GM18951 (cell line): ENCODE measurements at regions not wholly inside any gene's neighbourhood (a gene's known extent, or its start where the extent isn't known, plus 50 kb on each side); places are given as distances from the start of the nearest gene placed in this dataset.

ENCODE experiments used
- POLR2A ChIP-seq: IDR thresholded peaks from 4 replicates; pipeline ENCODE4 v1.6.1; 2011; ENCODE audit warnings: mild to moderate bottlenecking; ENCODE audit not compliant: insufficient read length, insufficient read depth; ENCODE audit errors: extremely low read depth
- in situ Hi-C: fragments of 300-500 bp; cut with MboI; formaldehyde crosslinking; loops from one replicate; pipeline ENCODE4 v1.12.0; 2022; ENCODE audit warnings: low sequenced_read_pairs, mixed read lengths, inconsistent platforms; ENCODE audit not compliant: unreplicated experiment

DNA sequence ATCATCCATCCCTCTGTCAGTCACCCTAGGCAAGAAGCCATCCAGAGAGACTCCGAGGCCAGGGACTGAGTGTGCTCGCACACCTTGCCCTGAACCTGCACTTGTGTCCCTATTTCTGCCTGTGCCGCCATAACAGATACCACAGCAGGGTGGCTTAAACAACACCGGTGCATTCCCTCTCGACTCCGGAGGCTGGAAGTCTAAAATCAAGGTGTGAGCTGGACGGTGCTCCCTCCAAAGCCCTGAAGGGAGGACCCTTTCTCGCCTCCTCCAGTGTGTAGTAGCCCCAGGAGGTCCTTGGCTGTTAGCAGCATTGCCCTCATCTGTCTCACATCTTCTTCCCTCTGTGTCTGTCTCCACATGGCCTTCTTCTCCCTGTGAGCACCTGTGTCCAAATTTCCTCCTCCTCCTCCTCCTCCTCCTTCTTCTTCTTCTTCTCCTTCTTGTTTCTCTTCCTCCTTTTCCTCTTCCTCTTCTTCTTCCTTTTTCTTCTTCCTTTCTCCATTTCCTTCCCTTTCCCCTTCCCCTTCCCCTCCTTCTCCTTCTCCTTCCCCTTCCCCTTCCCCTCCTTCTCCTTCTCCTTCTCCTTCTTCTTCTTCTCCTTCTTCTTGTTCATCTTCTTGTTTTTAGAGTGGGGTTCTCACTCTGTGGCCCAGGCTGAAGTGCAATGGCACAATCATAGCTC is 98.1 kb upstream of the ENPP6 start:
- in situ Hi-C loops, result no loop called here
- TF ChIP-seq POLR2A, result no peak

DNA sequence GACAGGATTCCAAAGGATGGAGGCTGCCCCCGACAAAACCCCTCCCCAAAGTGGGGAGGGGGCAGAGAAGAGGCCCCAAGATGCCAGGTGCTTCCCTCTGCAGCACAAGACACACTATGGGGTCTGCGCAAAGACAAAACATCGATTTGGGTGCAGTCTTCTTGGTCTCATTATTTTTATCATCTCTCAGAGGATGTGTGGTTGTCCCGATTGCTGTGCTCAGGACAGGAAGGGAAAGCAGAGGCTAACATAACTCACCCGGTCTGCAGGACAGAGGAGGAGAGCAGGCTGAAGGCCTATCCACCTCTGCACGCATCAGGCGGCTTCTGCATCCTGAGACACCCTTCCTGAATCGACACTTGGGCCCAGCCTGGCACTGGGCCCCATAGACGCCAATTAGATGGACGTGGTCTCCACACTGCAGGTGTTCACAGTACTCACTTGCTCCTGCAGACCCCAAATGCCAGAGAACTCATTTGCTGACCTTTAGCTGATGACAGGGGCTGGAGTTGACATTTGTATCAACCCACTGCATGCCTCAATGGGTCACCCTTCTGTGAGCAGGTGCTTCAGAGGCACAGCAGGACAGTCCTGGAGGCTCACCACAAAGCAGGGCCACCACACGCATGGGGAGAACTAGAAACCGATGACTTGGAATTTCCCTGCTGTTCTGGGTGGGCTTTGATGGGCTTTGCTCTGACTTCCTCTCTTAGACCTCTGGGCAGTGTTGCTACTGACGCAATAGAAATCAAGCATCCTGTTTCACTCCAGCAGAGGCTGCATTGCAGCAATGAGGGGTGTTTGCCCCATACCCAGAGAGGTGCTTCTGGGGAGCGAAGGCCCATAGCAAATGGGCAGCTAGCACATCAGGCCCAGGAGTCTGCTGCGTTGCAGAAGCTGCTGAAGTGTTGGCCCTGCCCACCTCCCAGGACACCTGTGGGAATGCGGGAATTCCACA is 96.3 kb upstream of the ENPP6 start:
- in situ Hi-C loops, result no loop called here
- TF ChIP-seq POLR2A, result peak; percentile 66

DNA sequence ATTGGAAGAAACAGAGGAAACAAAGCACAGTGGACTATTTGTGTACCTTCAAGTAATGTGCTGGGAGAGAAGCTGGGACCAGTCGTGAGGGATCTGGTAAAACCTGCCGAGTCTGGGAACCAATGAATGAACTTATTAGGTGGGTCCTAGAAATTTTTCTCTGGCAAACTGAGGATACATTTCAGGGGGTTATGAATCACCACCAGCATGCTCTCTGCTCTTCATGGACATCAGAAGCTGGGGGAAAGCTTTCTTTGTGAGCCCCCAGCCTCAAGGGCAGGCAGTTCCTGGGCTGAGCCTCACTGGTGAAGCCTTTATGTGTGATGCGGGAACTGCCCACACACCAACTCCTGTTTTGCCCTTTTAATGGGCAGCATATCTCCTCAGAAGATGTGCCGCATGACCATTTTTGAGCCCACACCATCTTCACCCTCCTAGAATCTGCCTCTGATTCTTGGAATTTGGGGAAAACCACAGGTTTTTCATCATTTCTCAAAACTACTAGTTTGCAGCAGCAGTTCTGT is 95.4 kb upstream of the ENPP6 start:
- in situ Hi-C loops, result no loop called here
- TF ChIP-seq POLR2A, result peak; percentile 27

DNA sequence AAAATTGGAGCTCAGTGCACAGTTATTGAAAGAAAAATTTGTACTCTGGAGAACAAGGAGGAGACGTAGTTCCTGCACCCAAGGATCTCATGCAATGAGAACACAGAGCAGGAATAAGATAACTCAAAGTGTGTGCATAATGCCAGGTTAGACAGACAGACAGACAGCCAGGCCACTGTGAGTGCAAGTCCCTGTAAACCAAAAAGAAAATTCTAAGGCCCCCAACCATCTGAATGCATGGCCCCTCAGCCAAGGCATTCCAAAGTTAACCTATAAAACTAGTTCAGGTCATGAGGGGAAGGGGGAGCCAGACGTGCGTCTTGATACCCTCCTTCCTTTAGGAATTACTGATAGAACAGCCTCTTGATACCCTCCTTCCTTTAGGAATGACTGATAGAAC is 94.5 kb upstream of the ENPP6 start:
- in situ Hi-C loops, result no loop called here
- TF ChIP-seq POLR2A, result no peak

DNA sequence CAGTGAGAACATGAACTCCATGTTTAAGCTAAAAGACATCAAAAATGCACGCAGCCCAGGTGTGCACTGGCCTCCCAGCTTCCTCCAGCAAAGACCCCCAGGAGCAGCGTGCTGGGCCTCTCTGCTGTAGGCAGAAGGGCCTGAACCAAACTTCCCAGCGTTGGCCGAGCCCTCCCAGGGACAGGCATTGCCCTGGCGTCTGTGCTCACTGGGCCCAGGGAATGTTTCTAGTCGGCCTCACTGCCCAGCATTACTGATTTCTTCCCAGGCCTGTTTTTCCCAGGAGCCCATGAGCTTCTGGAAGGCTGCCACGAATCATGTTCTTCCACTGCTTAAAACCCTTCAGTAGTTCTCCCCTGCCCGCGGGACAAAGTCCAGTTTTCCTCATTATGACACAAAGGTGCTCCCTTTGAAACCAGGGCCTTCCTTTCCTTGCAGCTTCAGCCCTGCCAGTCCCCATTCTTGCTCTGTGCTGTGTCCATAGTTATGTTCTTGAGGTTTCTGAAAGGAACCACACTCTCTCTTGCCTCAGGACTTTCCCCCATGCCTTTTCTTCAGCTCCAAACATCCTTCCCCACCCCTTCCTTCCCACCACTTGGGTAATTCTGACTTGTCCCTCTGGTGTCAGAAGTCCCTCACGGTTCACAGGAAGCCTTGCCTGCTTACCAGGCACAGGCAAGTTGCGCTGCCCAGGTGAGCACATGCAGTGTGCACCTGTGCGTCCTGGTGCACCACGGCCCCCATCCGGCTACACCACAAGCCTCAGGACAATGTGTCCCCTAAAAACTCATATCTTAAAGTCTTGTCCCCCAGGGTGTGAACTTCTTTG is 93.4 kb upstream of the ENPP6 start:
- TF ChIP-seq POLR2A, result peak; percentile 19
- in situ Hi-C loops, result no loop called here

DNA sequence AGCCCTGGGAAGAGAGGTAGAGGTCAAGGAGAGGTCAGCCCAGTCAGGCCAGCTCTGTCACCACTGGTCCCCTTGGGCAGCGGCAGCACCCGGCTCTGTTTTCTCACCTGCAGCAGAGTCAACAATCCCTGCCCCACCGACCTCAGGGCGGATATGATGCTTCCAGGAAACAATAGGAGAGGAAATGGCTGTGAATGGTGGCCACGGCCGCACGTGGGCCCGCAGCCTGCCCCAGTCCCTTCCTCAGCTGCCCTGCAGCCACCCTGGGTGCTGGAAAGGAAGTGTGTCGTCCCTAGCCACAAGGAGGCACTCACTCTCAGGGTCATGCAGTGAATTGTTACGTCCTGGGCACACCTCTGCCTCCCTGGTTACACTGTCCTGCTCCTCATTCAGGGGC is 92.5 kb upstream of the ENPP6 start:
- no peak for TF ChIP-seq POLR2A
- in situ Hi-C loops, result no loop called here

DNA sequence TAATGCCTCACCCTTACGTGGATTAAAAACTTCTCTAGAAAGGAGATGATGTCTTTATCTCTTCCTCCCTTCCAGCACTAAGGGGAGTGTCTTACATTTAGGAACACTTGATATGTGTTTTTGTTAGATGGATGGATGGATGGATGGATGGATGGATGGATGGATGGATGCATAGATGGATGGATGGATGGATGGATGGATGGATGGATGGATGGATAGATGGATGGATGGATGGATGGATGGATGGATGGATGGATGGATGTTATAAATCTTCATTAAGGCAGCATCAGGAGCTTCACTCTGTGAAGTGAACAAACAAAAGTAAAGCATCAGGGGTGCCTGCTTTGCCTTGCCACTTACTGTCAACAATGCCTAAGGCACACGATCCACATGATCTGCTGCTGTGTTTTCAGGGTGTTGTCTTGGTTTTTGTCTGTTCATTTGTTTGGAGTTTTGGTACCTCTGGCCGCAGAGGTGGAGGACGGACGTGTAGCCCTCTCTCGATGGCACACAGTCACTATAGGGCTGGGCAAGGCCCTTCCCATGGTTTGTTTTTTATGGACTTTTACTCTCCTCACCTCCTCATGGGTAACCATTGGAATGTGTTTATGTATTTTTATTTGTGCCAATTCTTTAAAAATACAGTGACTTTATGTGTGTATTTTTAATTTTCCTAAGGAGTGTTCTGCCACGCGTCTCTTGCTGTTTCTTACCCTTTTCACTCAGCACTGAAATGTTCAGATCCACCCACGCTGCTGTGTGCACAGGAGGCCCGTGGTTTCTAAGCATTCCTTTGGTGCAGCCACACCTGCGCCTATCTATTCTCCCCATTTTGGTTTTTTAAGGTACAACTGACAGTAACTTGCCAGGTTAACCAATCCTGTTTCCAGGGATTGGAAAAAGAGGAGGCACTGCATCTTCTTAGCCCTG is 91.8 kb upstream of the ENPP6 start:
- in situ Hi-C loops, result no loop called here
- no peak for TF ChIP-seq POLR2A

DNA sequence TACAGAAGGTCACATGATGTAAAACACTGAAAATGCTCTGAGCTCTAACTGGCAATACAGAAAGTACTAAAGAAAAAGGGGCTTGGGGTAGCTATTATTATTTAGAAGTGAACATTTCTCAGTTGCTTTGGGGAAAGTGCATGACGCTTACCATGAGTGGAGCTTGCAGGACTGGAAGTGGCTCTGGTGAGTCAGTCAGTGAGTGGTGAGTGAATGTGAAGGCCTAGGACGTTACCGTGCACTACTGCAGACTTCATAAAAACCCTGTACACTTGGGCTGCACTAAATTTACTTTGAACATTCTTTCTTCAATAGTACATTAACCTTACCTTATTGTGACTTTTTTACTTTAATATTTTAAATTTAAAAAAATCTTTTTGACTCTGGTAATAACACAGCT is 89.3 kb upstream of the ENPP6 start:
- no peak for TF ChIP-seq POLR2A
- in situ Hi-C loops, result no loop called here

DNA sequence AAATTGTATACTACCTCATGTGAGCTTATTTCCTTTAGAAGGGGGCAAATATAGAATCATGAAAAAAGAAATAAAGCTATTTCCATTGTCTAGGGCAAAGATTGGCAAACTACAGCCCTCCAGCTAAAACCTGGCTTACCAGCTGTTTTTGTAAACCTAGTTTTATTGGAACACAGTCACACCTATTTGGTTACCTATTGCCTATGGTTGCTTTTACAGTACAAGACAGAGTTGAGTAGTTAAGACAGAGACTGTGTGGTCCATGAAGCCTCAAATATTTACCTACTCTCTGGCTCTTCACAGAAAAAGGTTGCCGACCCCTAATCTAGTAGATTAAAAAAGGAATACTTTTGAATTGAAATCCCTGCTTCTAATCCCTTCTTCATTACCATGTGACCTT is 88.8 kb upstream of the ENPP6 start:
- no peak for TF ChIP-seq POLR2A
- in situ Hi-C loops, result no loop called here

DNA sequence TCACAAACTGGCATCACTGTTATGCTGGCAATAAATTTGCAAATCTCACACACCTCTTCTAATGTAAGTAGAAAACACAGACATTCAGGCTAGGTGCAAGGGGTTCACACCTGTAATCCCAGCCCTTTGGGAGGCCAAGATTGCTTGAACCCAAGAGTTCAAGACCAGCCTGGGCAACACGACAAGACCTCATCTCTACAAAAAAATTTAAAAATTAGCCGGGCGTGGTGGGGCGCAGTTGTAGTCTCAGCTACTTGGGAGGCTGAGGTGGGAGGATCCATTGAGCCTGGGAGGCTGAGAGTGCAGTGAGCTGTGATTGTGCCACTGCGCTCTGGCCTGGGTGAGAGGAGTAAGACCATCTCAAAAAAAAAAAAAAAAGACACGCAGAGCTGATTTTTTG is 83.1 kb upstream of the ENPP6 start:
- in situ Hi-C loops, result no loop called here
- no peak for TF ChIP-seq POLR2A

DNA sequence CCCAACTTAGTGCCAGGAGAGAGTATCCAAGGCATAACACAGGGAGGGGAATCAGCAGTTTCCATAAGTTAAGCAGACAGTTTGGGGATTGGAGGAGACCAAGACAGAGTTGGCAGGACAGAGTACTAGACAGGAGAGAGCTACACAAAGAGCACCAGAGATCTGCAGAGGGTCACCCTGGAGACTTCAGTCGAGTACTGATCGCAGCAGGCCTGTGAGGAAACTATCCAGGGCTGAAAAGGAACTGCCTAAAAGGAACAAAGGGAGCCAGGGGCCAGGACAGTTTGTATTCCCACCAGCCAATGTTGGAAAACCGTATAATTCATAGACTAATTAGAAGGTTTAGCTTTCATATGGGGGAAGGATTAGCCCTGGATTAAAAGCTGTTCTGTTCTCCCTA is 80.6 kb upstream of the ENPP6 start:
- TF ChIP-seq POLR2A, result no peak
- in situ Hi-C loops, result no loop called here

DNA sequence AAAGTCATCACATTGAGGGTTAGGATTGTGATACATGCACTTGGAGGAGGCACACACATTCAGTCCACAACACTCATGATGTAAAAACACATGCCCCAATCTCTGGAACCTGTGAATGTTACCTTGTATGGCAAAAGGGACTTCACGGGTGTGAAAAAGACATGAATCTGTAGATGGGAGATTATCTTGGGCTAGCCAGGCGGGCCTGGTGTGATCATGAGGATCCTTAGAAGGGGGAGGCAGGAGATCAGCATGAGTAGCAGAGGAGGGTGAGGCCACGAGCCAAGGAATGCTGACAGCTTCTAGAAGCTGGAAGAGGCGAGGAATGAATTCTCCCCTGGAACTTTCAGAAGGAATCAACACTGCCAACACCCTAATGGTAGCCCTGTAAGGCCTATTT is 77.5 kb upstream of the ENPP6 start:
- in situ Hi-C loops, result no loop called here
- TF ChIP-seq POLR2A, result no peak
